Fibroblast of villous mesenchyme (primary cell): ENCODE measurements at regions not wholly inside any gene's neighbourhood (a gene's known extent, or its start where the extent isn't known, plus 50 kb on each side); places are given as distances from the start of the nearest gene placed in this dataset.
A peak's percentile ranks its signal among the peaks of the same experiment; 100 is the strongest.

ENCODE experiments used
- DNase-seq: peaks from one replicate; pipeline ENCODE4 v3.0.0-alpha.2; 2010; ENCODE audit warnings: low read depth
- H3K4me3 ChIP-seq: 2 replicates; pipeline ENCODE4 v1.5.1; 2011; ENCODE audit warnings: low read depth, mild to moderate bottlenecking, low read length
- TF ChIP-seq, protein P1 (sequence below): IDR thresholded peaks from 2 replicates; pipeline ENCODE4 v1.5.1; 2012; ENCODE audit warnings: low read depth, mild to moderate bottlenecking, low read length; ENCODE audit not compliant: insufficient read depth

DNA sequence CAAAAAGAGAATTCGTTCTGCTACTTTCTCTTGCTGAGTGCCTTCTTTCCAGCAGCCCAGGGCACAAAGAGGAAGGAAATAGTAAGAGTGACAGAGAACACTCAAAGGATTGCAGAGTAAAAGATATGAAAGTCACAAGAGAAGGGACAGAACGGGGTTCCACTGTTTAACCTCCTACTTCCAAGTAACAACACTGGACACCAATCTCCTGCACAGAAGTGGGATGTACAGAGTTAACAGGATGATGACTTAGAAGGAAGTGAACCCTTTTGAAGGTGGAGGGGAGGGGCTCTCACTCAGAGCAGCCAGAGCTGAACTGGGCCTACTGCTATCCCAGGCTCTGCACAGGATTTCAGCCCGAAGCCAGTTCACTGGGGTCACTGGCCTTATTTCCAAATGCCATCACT, 130.1 kb upstream of the PRICKLE2 start:
- TF ChIP-seq, protein P1, sequence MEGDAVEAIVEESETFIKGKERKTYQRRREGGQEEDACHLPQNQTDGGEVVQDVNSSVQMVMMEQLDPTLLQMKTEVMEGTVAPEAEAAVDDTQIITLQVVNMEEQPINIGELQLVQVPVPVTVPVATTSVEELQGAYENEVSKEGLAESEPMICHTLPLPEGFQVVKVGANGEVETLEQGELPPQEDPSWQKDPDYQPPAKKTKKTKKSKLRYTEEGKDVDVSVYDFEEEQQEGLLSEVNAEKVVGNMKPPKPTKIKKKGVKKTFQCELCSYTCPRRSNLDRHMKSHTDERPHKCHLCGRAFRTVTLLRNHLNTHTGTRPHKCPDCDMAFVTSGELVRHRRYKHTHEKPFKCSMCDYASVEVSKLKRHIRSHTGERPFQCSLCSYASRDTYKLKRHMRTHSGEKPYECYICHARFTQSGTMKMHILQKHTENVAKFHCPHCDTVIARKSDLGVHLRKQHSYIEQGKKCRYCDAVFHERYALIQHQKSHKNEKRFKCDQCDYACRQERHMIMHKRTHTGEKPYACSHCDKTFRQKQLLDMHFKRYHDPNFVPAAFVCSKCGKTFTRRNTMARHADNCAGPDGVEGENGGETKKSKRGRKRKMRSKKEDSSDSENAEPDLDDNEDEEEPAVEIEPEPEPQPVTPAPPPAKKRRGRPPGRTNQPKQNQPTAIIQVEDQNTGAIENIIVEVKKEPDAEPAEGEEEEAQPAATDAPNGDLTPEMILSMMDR = no peak
- peak; percentile 74 for DNase-seq

DNA sequence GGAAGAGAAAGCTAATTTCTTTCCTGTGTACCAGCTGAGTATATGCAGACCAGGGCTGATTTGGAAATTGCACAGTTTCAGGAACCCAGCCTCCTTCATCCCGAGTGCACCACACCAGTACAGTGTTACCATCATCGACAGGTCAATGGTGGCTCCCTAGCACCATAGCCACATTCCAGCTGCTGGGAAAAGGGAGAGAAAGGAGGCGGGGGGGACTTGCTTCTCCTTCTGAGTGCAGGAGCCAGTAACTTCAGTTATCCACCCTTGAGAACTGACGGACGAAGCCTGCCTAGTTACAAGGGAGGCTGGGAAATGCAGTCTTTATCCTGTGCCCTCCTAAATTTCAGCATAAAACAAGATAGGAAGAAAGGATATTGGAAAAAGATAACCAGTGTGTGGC, 129.7 kb upstream of the PRICKLE2 start:
- DNase-seq = no peak
- TF ChIP-seq, protein P1 = no peak
- peak overlapping the region; percentile 1 for H3K4me3 ChIP-seq

More for the DNA sequence above, 130.1 kb upstream of the PRICKLE2 start:
- H3K4me3 ChIP-seq = no peak overlapping the region

DNA sequence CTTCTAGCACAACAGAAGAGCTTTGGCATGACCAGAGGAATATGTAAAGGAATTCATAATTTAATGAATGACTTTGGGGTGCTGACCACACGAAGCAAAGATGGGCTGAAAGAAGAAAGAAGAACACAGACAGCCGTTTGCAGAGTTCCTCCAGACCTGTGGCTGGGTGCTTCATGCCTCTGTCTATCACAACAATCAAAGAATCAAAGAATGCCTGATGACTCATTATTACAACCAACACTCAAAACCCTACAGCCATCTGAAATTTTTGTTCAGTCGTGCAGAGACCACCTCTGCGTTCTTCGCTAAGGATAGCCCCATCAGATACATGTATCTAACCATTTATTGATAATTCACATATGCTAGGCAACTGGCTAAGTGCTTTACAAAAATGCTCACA, 129.0 kb upstream of the PRICKLE2 start:
- H3K4me3 ChIP-seq = no peak overlapping the region
- TF ChIP-seq, protein P1 = no peak
- no peak for DNase-seq

DNA sequence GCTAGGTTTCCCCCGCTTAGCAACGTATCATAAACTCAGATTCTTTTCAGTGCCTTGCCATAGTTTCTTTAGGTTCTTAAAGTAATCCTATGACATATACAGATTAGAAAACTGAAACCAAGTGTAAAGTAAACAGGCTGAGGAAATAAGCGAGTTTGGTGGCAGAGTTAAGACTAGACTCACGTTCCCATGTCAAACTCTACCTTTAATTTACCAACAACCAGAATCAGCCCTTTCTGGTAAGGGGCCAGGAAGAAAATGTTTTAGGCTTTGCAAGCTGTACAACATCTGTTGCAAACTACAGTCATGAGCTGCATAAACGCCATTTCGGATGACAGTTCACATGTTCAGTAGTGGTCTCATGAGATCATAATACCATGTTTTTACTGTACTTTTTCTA, 128.0 kb upstream of the PRICKLE2 start:
- peak; percentile 84 for DNase-seq
- H3K4me3 ChIP-seq = peak overlapping the region; percentile 32

DNA sequence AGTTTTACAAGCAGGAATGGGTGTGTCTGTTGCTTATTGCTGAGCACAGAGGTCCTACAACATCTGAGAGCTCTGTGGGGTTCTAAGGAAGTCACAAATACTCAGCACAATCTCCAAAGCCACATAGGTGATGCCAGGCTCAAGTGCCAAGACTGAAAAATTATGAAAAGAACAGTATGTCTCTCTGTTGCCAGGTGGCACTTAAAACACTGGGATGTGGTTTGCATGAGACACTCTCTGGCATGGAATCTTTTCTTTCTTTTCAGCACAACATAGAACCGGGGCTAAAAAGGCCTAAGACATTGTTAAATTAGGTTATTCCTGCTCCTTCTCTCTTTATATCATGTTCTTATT, 127.3 kb upstream of the PRICKLE2 start:
- H3K4me3 ChIP-seq = no peak overlapping the region
- DNase-seq = peak; percentile 49

More for the DNA sequence above, 128.0 kb upstream of the PRICKLE2 start:
- TF ChIP-seq, protein P1 = no peak

DNA sequence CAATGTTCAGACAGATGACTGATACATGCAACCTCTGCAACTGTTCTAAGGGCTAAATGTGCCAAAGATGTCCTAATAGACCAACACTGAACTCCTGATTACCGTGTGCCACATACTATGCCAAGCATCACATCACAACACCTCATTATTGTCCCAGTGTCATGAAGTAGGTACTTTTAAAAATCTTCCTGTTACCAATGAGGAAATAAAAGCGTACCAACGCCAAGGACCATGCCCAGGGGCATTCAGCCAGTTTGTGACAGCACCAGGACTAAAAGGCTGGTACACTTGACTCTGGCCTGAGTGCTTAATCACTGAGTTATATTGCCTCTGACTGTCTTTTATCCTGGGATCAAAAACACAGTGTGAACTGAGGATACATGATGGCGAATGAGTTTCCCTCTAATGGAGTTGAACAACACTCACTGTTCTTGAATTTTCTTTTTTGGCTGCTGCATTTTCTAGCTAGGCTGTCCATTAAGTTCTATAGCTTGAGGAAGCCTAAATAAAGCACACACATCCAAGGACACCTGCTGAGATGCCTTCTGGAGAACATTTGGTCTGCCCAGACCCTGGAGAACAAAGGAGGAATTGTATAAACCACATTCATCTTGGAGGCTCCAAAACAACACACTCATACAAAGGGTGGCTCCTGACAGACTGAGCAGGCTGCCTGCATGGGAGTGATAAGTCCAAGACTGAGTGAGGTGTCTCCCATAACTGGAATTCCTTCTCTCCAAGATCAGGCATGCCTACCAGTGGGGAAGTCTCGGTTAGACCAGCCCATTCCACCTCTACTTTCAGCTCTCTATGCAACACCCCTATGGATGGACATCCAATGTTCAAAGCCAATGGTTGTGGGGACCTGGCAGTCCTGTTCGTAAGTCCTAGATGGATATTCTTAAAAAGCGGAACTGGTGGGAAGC, 126.7 kb upstream of the PRICKLE2 start:
- no peak overlapping the region for H3K4me3 ChIP-seq
- TF ChIP-seq, protein P1 = no peak
- no peak for DNase-seq

More for the DNA sequence above, 127.3 kb upstream of the PRICKLE2 start:
- TF ChIP-seq, protein P1 = no peak
